H9 (cell line): ENCODE measurements at regions not wholly inside any gene's neighbourhood (a gene's known extent, or its start where the extent isn't known, plus 50 kb on each side); places are given as distances from the start of the nearest gene placed in this dataset.

Source experiments
- DNase-seq: peaks from one replicate; pipeline ENCODE4 v3.0.0-alpha.2; 2017
- H2AFZ ChIP-seq: one replicate; pipeline ENCODE4 v1.6.1; 2013; ENCODE audit warnings: mild to moderate bottlenecking, low read length, control low read depth, moderate library complexity
- H2AK5ac ChIP-seq: 2 replicates; pipeline ENCODE4 v1.6.1; 2013; ENCODE audit warnings: low read length, control low read depth, mixed read lengths; ENCODE audit not compliant: insufficient read length
- H2BK120ac ChIP-seq: one replicate; pipeline ENCODE4 v1.6.1; 2013; ENCODE audit warnings: low read depth, mild to moderate bottlenecking, low read length, control low read depth, inconsistent platforms; ENCODE audit not compliant: poor library complexity, severe bottlenecking
- H2BK12ac ChIP-seq: 2 replicates; pipeline ENCODE4 v1.6.1; 2013; ENCODE audit warnings: low read length, control low read depth, mixed read lengths, low read depth; ENCODE audit not compliant: insufficient read length
- H2BK15ac ChIP-seq: 2 replicates; pipeline ENCODE4 v1.6.1; 2013; ENCODE audit warnings: low read depth, low read length, control low read depth
- H2BK20ac ChIP-seq: one replicate; pipeline ENCODE4 v1.6.1; 2013; ENCODE audit warnings: low read depth, mild to moderate bottlenecking, low read length, control low read depth, inconsistent platforms; ENCODE audit not compliant: poor library complexity, severe bottlenecking
- H2BK5ac ChIP-seq: 2 replicates; pipeline ENCODE4 v1.6.1; 2013; ENCODE audit warnings: low read length, control low read depth, mixed read lengths; ENCODE audit not compliant: insufficient read length
- H3K14ac ChIP-seq: 2 replicates; pipeline ENCODE4 v1.6.1; 2013; ENCODE audit warnings: low read length, control low read depth; ENCODE audit not compliant: insufficient read depth
- H3K18ac ChIP-seq: 2 replicates; pipeline ENCODE4 v1.6.1; 2013; ENCODE audit warnings: low read depth, mild to moderate bottlenecking, mixed read lengths, low read length, control low read depth; ENCODE audit not compliant: insufficient read length
- H3K23ac ChIP-seq: 2 replicates; pipeline ENCODE4 v1.6.1; 2013; ENCODE audit warnings: low read length, control low read depth, mixed read lengths, low read depth; ENCODE audit not compliant: insufficient read length
- H3K23me2 ChIP-seq: 2 replicates; pipeline ENCODE4 v1.6.1; 2013; ENCODE audit warnings: low read depth, mild to moderate bottlenecking, mixed read lengths, low read length, control low read depth; ENCODE audit not compliant: insufficient read length, poor library complexity, severe bottlenecking
- H3K27ac ChIP-seq: 2 replicates; pipeline ENCODE4 v1.5.1; 2013; ENCODE audit warnings: low read length, control low read depth, mixed read lengths, low read depth; ENCODE audit not compliant: insufficient read length
- H3K27me3 ChIP-seq: 2 replicates; pipeline ENCODE4 v1.6.1; 2013; ENCODE audit warnings: low read length, control low read depth, inconsistent platforms; ENCODE audit not compliant: insufficient read depth
- H3K4ac ChIP-seq: 2 replicates; pipeline ENCODE4 v1.6.1; 2013; ENCODE audit warnings: low read depth, mild to moderate bottlenecking, control low read depth, inconsistent platforms, low read length, moderate library complexity
- H3K4me1 ChIP-seq: 2 replicates; pipeline ENCODE4 v1.6.1; 2013; ENCODE audit warnings: low read length, control low read depth, inconsistent platforms; ENCODE audit not compliant: insufficient read depth
- H3K4me2 ChIP-seq: 2 replicates; pipeline ENCODE4 v1.6.1; 2013; ENCODE audit warnings: low read length, control low read depth, mixed read lengths; ENCODE audit not compliant: insufficient read length, insufficient read depth
- H3K56ac ChIP-seq: 2 replicates; pipeline ENCODE4 v1.6.1; 2013; ENCODE audit warnings: low read depth, mild to moderate bottlenecking, mixed read lengths, low read length, control low read depth; ENCODE audit not compliant: insufficient read length
- H3K79me1 ChIP-seq: 2 replicates; pipeline ENCODE4 v1.6.1; 2013; ENCODE audit warnings: low read depth, mild to moderate bottlenecking, moderate library complexity, low read length, control low read depth, inconsistent platforms; ENCODE audit not compliant: insufficient read depth, poor library complexity, severe bottlenecking
- H3K79me2 ChIP-seq: 2 replicates; pipeline ENCODE4 v1.6.1; 2013; ENCODE audit warnings: low read length, control low read depth, inconsistent platforms; ENCODE audit not compliant: insufficient read depth
- H3K9ac ChIP-seq: 2 replicates; pipeline ENCODE4 v1.6.1; 2013; ENCODE audit warnings: low read length, control low read depth, mixed read lengths; ENCODE audit not compliant: insufficient read length; ENCODE audit errors: extremely low read depth
- H3K9me3 ChIP-seq: one replicate; pipeline ENCODE4 v1.6.1; 2013; ENCODE audit warnings: low read depth, low read length, inconsistent platforms; ENCODE audit not compliant: control insufficient read depth
- H3T11ph ChIP-seq: one replicate; pipeline ENCODE4 v1.6.1; 2013; ENCODE audit warnings: mild to moderate bottlenecking, low read length, control low read depth, inconsistent platforms
- H4K20me1 ChIP-seq: one replicate; pipeline ENCODE4 v1.6.1; 2013; ENCODE audit not compliant: control insufficient read depth, insufficient read length, insufficient read depth
- H4K5ac ChIP-seq: 2 replicates; pipeline ENCODE4 v1.6.1; 2013; ENCODE audit warnings: low read depth, mild to moderate bottlenecking, mixed read lengths, low read length, control low read depth; ENCODE audit not compliant: insufficient read length
- H4K8ac ChIP-seq: replicated peaks from 2 replicates; pipeline ENCODE4 v1.6.1; 2013; ENCODE audit warnings: low read length, control low read depth, mixed read lengths, low read depth; ENCODE audit not compliant: insufficient read length
- H4K91ac ChIP-seq: 2 replicates; pipeline ENCODE4 v1.6.1; 2013; ENCODE audit warnings: low read depth, mild to moderate bottlenecking, moderate library complexity, mixed read lengths, low read length, control low read depth; ENCODE audit not compliant: insufficient read length
- H3K27ac Mint-ChIP-seq, 3 experiments: 2 replicates in 2 of 3; 3 replicates in 1 of 3; pipeline ENCODE4 v1.8.0; 2020 to 2021; ENCODE audit warnings: mixed read lengths in 3 of 3, mild to moderate bottlenecking in 1 of 3, moderate library complexity in 1 of 3
- H3K27me3 Mint-ChIP-seq: 2 replicates; pipeline ENCODE4 v1.8.0; 2021; ENCODE audit warnings: low read depth, mild to moderate bottlenecking, moderate library complexity, mixed read lengths
- H3K36me3 Mint-ChIP-seq, 3 experiments: 2 replicates in 2 of 3; 3 replicates in 1 of 3; pipeline ENCODE4 v1.8.0; 2020 to 2021; ENCODE audit warnings: low read depth in 3 of 3, mixed read lengths in 3 of 3; ENCODE audit not compliant: insufficient read depth in 1 of 3
- H3K4me1 Mint-ChIP-seq, 2 experiments: 2 replicates each; pipeline ENCODE4 v1.8.0; 2020; ENCODE audit warnings: mixed read lengths in 2 of 2
- H3K4me3 Mint-ChIP-seq, 2 experiments: 2 replicates in 1 of 2; 3 replicates in 1 of 2; pipeline ENCODE4 v1.8.0; 2020 to 2021; ENCODE audit warnings: mild to moderate bottlenecking in 2 of 2, mixed read lengths in 2 of 2, moderate library complexity in 1 of 2
- H3K9me3 Mint-ChIP-seq, 2 experiments: 2 replicates in 1 of 2; 3 replicates in 1 of 2; pipeline ENCODE4 v1.8.0; 2020; ENCODE audit warnings: mild to moderate bottlenecking in 2 of 2, mixed read lengths in 2 of 2, moderate library complexity in 1 of 2
- WGBS: extraction: QIAGEN DNeasy Blood & Tissue Kit; methylation state at CpG from one replicate; pipeline ENCODE4 v1.1.7; 2013; ENCODE audit warnings: missing lambda C conversion rate, low lambda C conversion rate, mixed read lengths; ENCODE audit not compliant: insufficient read length; ENCODE audit errors: extremely low coverage; 5-methylcytosine and 5-hydroxymethylcytosine counted together
- TF ChIP-seq, protein P1 (sequence below): fragments of 200-600 bp; sonication (generic); conservative IDR thresholded peaks from 3 replicates; pipeline ENCODE4 v1.8.0; 2021; ENCODE audit warnings: antibody characterized with exemption, mild to moderate bottlenecking

DNA sequence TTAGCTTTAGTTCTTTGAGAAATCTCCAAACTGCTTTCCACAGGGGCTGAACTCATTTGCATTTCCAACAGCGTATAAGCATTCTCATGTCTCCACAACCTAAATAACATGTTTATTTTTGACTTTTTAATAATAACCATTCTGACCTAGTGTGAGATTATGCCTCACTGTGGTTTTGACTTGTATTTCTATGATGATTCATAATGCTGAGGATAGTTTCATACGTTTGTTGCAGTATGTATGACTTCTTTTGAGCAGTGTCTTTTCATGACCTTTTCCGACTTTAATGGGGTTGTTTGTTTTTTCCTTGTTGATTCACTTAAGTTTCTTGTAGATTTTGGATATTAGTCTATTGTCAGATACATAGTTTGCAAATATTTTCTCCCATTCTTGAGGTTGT, 1833.0 kb upstream of the PCDH10 start:
- Histone ChIP-seq H3K14ac (no peak overlapping the region), H2AFZ (no peak overlapping the region), H4K8ac (no peak overlapping the region), H4K5ac (no peak overlapping the region), H3T11ph (no peak overlapping the region), H3K27ac (no peak overlapping the region), H3K79me2 (no peaks in the 10 kb centered on the region), H3K56ac (no peak overlapping the region), H2BK12ac (no peak overlapping the region), H3K9ac (no peak overlapping the region), H4K20me1 (no peaks in the 10 kb centered on the region), H2BK20ac (no peak overlapping the region), H4K91ac (no peak overlapping the region), H3K4me2 (no peak overlapping the region), H3K4me1 (no peaks in the 10 kb centered on the region), H3K79me1 (no peaks in the 10 kb centered on the region), H3K27me3 (no peaks in the 10 kb centered on the region), H3K23ac (no peak overlapping the region), H3K18ac (no peak overlapping the region), H2BK15ac (no peak overlapping the region), H3K4ac (no peak overlapping the region), H3K9me3 (no peaks in the 10 kb centered on the region), H2AK5ac (no peak overlapping the region), H2BK120ac (no peak overlapping the region), H2BK5ac (no peak overlapping the region), H3K23me2 (no peaks in the 10 kb centered on the region)
- TF ChIP-seq, protein P1, sequence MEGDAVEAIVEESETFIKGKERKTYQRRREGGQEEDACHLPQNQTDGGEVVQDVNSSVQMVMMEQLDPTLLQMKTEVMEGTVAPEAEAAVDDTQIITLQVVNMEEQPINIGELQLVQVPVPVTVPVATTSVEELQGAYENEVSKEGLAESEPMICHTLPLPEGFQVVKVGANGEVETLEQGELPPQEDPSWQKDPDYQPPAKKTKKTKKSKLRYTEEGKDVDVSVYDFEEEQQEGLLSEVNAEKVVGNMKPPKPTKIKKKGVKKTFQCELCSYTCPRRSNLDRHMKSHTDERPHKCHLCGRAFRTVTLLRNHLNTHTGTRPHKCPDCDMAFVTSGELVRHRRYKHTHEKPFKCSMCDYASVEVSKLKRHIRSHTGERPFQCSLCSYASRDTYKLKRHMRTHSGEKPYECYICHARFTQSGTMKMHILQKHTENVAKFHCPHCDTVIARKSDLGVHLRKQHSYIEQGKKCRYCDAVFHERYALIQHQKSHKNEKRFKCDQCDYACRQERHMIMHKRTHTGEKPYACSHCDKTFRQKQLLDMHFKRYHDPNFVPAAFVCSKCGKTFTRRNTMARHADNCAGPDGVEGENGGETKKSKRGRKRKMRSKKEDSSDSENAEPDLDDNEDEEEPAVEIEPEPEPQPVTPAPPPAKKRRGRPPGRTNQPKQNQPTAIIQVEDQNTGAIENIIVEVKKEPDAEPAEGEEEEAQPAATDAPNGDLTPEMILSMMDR, result no peak
- no peak overlapping the region for H3K27ac Mint-ChIP-seq
- no peaks in the 10 kb centered on the region for H3K27me3 Mint-ChIP-seq
- no peak overlapping the region for H3K4me3 Mint-ChIP-seq
- H3K4me1 Mint-ChIP-seq, result no peaks in the 10 kb centered on the region; a peak in 1 of 4 replicates
- WGBS, result no CpG with 5 or more reads among the region's 3 CpGs
- H3K36me3 Mint-ChIP-seq, result no peaks in the 10 kb centered on the region
- no peak for DNase-seq
- no peaks in the 10 kb centered on the region; a peak in 1 of 5 replicates for H3K9me3 Mint-ChIP-seq
